Upper lobe of left lung (tissue), 6 donors: ENCODE measurements at regions not wholly inside any gene's neighbourhood (a gene's known extent, or its start where the extent isn't known, plus 50 kb on each side); places are given as distances from the start of the nearest gene placed in this dataset.
A peak's percentile ranks its signal among the peaks of the same experiment; 100 is the strongest.

Experiments
- ATAC-seq, 2 donors: fragments of 200-7000 bp; cut with Tn5 transposase; one replicate each; pipeline ENCODE4 v1.9.1; 2022; ENCODE audit warnings: mild to moderate bottlenecking in 2 of 2, moderate library complexity in 2 of 2; ENCODE audit not compliant: low FRiP score in 2 of 2
- DNase-seq, 2 donors: peaks; one replicate each; pipeline ENCODE4 v3.0.0-alpha.2; 2019 to 2020
- H3K27ac ChIP-seq, 4 donors: fragments of 200-600 bp; sonication (generic); one replicate each; pipeline ENCODE4 v1.5.1; 2016 to 2019
- H3K27me3 ChIP-seq, 4 donors: fragments of 200-600 bp; sonication (generic); one replicate each; pipeline ENCODE4 v1.5.1; 2017 to 2019
- H3K36me3 ChIP-seq, 4 donors: fragments of 200-600 bp; sonication (generic); one replicate each; pipeline ENCODE4 v1.5.1; 2016 to 2019
- H3K4me1 ChIP-seq, 4 donors: fragments of 200-600 bp; sonication (generic); one replicate each; pipeline ENCODE4 v1.5.1; 2018 to 2019
- H3K4me3 ChIP-seq, 4 donors: fragments of 200-600 bp; sonication (generic); one replicate each; pipeline ENCODE4 v1.5.1; 2017 to 2019; ENCODE audit warnings: mild to moderate bottlenecking in 2 of 4, moderate library complexity in 1 of 4
- H3K9me3 ChIP-seq, 4 donors: fragments of 200-600 bp; sonication (generic); one replicate each; pipeline ENCODE4 v1.5.1; 2018 to 2019
- EP300 ChIP-seq, 4 donors: sonication (generic); formaldehyde crosslinking; IDR thresholded peaks; one replicate each; pipeline ENCODE4 v1.5.1; 2017; ENCODE audit warnings: antibody characterized with exemption in 4 of 4, control low read depth in 2 of 4
- POLR2A ChIP-seq, 4 donors: fragments of 450-650 bp; IDR thresholded peaks; one replicate each; pipeline ENCODE4 v1.5.1; 2016 to 2017; ENCODE audit warnings: antibody characterized with exemption in 4 of 4, mild to moderate bottlenecking in 2 of 4
- POLR2AphosphoS5 ChIP-seq, 2 donors: sonication (generic); formaldehyde crosslinking; IDR thresholded peaks; one replicate each; pipeline ENCODE4 v1.5.1; 2017; ENCODE audit warnings: antibody characterized with exemption in 2 of 2
- WGBS, 2 donors: methylation state at CpG; one replicate each; pipeline ENCODE4 v1.1.5; 2017 to 2018; 5-methylcytosine and 5-hydroxymethylcytosine counted together
- TF ChIP-seq, protein P1 (sequence below), 6 experiments: fragments of 450-650 bp in 4 of 6; fragments of 200-600 bp in 2 of 6; sonication (generic) in 2 of 6; IDR thresholded peaks; one replicate each; pipeline ENCODE4 v1.5.1; 2016 to 2019; ENCODE audit warnings: antibody characterized with exemption in 6 of 6
- donor health status: DM: no; HTN: no; CAD: no; lungs with moderate emphysema.
- donor health status: DM: no; HTN: yes; CAD: no; lungs with severe emphysema.

DNA sequence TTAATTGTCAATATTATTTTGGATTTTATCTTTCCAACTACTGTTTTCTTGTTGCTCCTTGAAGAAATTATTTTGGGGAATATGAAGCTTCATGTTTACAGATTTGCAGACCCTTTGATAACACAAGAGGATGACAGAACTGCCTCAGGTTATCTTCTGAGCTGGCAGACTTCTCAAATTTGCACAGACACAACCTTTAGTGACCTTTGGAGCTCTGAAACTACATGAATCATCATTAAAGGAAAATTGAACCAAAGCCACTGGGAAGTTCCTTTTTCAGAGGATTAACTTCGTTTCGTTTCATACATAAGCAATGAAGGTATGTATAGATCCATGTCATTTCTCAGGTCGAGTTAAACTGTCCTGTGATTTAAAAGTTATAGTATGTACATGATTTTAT is 85.9 kb downstream of the FBXO5 start:
- no peak for ATAC-seq
- 27 to 56% methylated on average over 3 of the region's 3 CpGs for WGBS, 2 donors
- TF ChIP-seq, protein P1, sequence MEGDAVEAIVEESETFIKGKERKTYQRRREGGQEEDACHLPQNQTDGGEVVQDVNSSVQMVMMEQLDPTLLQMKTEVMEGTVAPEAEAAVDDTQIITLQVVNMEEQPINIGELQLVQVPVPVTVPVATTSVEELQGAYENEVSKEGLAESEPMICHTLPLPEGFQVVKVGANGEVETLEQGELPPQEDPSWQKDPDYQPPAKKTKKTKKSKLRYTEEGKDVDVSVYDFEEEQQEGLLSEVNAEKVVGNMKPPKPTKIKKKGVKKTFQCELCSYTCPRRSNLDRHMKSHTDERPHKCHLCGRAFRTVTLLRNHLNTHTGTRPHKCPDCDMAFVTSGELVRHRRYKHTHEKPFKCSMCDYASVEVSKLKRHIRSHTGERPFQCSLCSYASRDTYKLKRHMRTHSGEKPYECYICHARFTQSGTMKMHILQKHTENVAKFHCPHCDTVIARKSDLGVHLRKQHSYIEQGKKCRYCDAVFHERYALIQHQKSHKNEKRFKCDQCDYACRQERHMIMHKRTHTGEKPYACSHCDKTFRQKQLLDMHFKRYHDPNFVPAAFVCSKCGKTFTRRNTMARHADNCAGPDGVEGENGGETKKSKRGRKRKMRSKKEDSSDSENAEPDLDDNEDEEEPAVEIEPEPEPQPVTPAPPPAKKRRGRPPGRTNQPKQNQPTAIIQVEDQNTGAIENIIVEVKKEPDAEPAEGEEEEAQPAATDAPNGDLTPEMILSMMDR (IDR thresholded peaks at IDR 0.05) = no peak
- no peak for TF ChIP-seq EP300 (IDR thresholded peaks at IDR 0.05)
- TF ChIP-seq POLR2AphosphoS5 (IDR thresholded peaks at IDR 0.05) = no peak
- no peak for TF ChIP-seq POLR2A (IDR thresholded peaks at IDR 0.05)

GRCh38 chr6:152897807-152898399 is 84.9 kb downstream of the FBXO5 start:
- TF ChIP-seq POLR2A (IDR thresholded peaks at IDR 0.05) = no peak
- TF ChIP-seq, protein P1 (IDR thresholded peaks at IDR 0.05) = peak; percentile 35 to 80 (median 66)
- DNase-seq (peak in 1 of 2 donors; percentile 41), ATAC-seq (peak; percentile 83 to 91)
- 22 to 44% methylated on average over 6 to 16 of the region's 16 CpGs for WGBS, 2 donors
- no peak overlapping the region for H3K27ac ChIP-seq
- H3K36me3 ChIP-seq = no peaks in the 10 kb centered on the region
- H3K27me3 ChIP-seq = no peaks in the 10 kb centered on the region
- no peak overlapping the region for H3K4me3 ChIP-seq
- no peaks in the 10 kb centered on the region for H3K9me3 ChIP-seq
- no peaks in the 10 kb centered on the region for H3K4me1 ChIP-seq

More for the DNA sequence above, 85.9 kb downstream of the FBXO5 start:
- Histone ChIP-seq H3K9me3 (no peaks in the 10 kb centered on the region), H3K27me3 (no peaks in the 10 kb centered on the region), H3K4me1 (no peaks in the 10 kb centered on the region), H3K27ac (no peak overlapping the region), H3K36me3 (no peaks in the 10 kb centered on the region), H3K4me3 (no peak overlapping the region)
- no peak for DNase-seq

DNA sequence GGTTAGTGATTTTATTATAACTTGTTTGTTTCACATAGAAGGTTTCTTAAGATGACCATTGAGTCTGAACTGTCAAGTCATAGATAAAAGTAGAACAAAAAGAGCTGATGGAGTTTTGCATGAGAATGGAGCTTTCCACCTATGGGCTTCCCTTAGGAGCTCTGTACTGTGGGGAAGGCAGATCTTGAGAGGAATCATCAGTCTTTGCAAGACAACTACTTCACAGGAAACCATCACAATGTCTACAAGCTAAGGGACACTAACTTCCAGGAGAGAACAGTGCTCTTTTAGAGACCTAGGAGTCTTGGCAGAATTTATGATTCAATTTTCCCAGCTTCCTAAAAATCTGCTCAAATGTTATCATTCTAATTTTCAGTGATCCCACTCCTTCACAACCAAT is 78.2 kb downstream of the FBXO5 start:
- ATAC-seq = no peak
- no peak for DNase-seq
- Histone ChIP-seq H3K36me3 (no peaks in the 10 kb centered on the region), H3K27ac (no peak overlapping the region), H3K9me3 (no peaks in the 10 kb centered on the region), H3K4me3 (no peak overlapping the region), H3K4me1 (no peaks in the 10 kb centered on the region), H3K27me3 (no peaks in the 10 kb centered on the region)
- TF ChIP-seq EP300 (IDR thresholded peaks at IDR 0.05) (no peak), POLR2AphosphoS5 (IDR thresholded peaks at IDR 0.05) (no peak)
- TF ChIP-seq, protein P1 (IDR thresholded peaks at IDR 0.05) = no peak

DNA sequence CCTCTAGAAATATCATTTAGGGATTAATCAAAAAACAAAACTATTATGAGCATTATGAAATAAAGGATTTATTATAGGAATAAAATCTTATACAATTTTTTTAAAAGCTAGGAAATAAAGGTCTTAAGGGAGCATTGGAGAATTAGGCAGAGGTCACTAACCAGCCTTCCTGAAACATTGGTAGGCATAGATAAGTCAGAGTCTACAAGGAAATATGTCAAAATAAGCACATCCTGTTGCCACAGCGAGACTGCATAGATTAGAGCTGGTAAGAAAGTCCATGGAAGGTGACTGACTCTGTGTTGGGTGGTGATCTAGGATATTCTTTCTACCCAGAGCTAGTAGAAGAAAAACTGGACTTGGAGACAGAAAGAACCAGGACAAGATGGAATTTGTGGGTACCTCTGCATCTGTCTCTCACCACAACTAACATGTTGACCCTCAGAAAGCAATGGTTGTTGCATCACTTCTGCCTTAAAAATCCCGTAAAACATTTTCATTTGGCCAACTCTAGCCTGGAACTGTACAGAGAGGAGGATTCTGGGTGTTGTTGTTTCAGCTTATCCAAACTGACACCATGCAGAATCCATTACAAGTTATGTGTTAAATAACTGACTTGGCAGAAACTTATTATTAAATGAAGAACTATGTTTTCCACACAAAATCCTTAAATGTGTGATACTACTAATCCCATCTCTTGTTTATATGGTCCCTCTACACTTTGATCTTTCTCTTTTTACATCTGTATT is 77.1 kb downstream of the FBXO5 start:
- no peaks in the 10 kb centered on the region for H3K4me1 ChIP-seq
- no peak for TF ChIP-seq POLR2AphosphoS5 (IDR thresholded peaks at IDR 0.05)
- TF ChIP-seq, protein P1 (IDR thresholded peaks at IDR 0.05) = no peak
- no peak for TF ChIP-seq EP300 (IDR thresholded peaks at IDR 0.05)
- no peak for TF ChIP-seq POLR2A (IDR thresholded peaks at IDR 0.05)
- no peak for DNase-seq
- 61 to 63% methylated on average over 2 of the region's 2 CpGs for whole genome bisulfite sequencing, 2 donors
- H3K27ac ChIP-seq = no peak overlapping the region
- H3K36me3 ChIP-seq = no peaks in the 10 kb centered on the region
- no peaks in the 10 kb centered on the region for H3K9me3 ChIP-seq
- no peaks in the 10 kb centered on the region for H3K27me3 ChIP-seq
- no peak for ATAC-seq
- no peak overlapping the region for H3K4me3 ChIP-seq

DNA sequence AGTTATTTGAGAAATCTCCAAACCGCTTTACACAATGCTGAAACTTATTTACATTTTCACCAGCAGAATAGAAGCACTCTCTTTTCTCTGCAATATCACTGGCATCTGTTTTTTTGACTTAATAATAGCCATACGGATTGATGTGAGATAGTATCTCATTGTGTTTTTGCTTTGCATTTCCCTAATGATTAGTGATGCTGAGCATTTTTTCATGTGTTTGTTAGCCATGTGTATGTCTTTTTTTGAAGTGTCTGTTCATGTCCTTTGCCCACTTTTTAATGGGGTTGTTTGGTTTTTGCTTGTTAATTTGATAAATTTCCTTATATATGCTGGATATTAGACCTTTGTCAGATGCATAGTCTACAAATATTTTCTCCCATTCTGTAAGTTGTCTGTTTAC is 73.6 kb downstream of the FBXO5 start:
- TF ChIP-seq POLR2A (IDR thresholded peaks at IDR 0.05) = no peak
- no peak for TF ChIP-seq EP300 (IDR thresholded peaks at IDR 0.05)
- TF ChIP-seq POLR2AphosphoS5 (IDR thresholded peaks at IDR 0.05) = no peak
- TF ChIP-seq, protein P1 (IDR thresholded peaks at IDR 0.05) = no peak
- 65 to 84% methylated on average over 2 of the region's 2 CpGs for WGBS, 2 donors
- DNase-seq (no peak), ATAC-seq (no peak)
- no peak overlapping the region for H3K27ac ChIP-seq
- no peaks in the 10 kb centered on the region for H3K4me1 ChIP-seq
- H3K9me3 ChIP-seq = peaks cover 0 to 6% (median 0%) of the 10 kb centered on the region in 4 donors
- H3K27me3 ChIP-seq = no peaks in the 10 kb centered on the region
- no peak overlapping the region for H3K4me3 ChIP-seq
- no peaks in the 10 kb centered on the region for H3K36me3 ChIP-seq
